Astrocyte (in vitro differentiated cells and primary cell): ENCODE measurements at regions not wholly inside any gene's neighbourhood (a gene's known extent, or its start where the extent isn't known, plus 50 kb on each side); places are given as distances from the start of the nearest gene placed in this dataset.

Experiments
- DNase-seq: peaks from one replicate; pipeline ENCODE4 v3.0.0-alpha.2; 2010; ENCODE audit warnings: low read depth
- FAIRE-seq: peaks from 2 replicates; lab custom pipeline; 2011; peaks lifted over from hg19 to GRCh38; lab: Jason Lieb, UNC
- H2AFZ ChIP-seq: 2 replicates; pipeline ENCODE4 v1.6.0; 2012; ENCODE audit warnings: low read depth, low read length, inconsistent platforms
- H3K27ac ChIP-seq: 2 replicates; pipeline ENCODE4 v1.5.1; 2011; ENCODE audit warnings: low read depth, low read length, inconsistent platforms
- H3K27me3 ChIP-seq: 2 replicates; pipeline ENCODE4 v1.6.0; 2011; ENCODE audit warnings: low read length, inconsistent platforms; ENCODE audit not compliant: insufficient read depth
- H3K36me3 ChIP-seq: 2 replicates; pipeline ENCODE4 v1.5.1; 2011; ENCODE audit warnings: low read length, inconsistent platforms; ENCODE audit not compliant: insufficient read depth
- H3K4me1 ChIP-seq: 2 replicates; pipeline ENCODE4 v1.5.1; 2011; ENCODE audit warnings: low read length, inconsistent platforms; ENCODE audit not compliant: insufficient read depth
- H3K4me2 ChIP-seq: 2 replicates; pipeline ENCODE4 v1.6.0; 2012; ENCODE audit warnings: low read length, inconsistent platforms
- H3K4me3 ChIP-seq: 2 replicates; pipeline ENCODE4 v1.5.1; 2011; ENCODE audit warnings: low read depth, mild to moderate bottlenecking, low read length, inconsistent platforms; ENCODE audit not compliant: insufficient read depth
- H3K79me2 ChIP-seq: 2 replicates; pipeline ENCODE4 v1.6.0; 2012; ENCODE audit warnings: mild to moderate bottlenecking, low read length, inconsistent platforms; ENCODE audit not compliant: insufficient read depth
- H3K9ac ChIP-seq: 2 replicates; pipeline ENCODE4 v1.6.0; 2012; ENCODE audit warnings: mild to moderate bottlenecking, low read length, inconsistent platforms
- H3K9me3 ChIP-seq: 2 replicates; pipeline ENCODE4 v1.5.1; 2012; ENCODE audit warnings: low read depth, mild to moderate bottlenecking, low read length, inconsistent platforms; ENCODE audit not compliant: insufficient read depth
- H4K20me1 ChIP-seq: 2 replicates; pipeline ENCODE4 v1.6.0; 2012; ENCODE audit warnings: low read length, inconsistent platforms; ENCODE audit not compliant: insufficient read depth
- H3K27ac Mint-ChIP-seq: one replicate; pipeline ENCODE4 v1.8.0; 2021; ENCODE audit warnings: mild to moderate bottlenecking, mixed read lengths; ENCODE audit not compliant: unreplicated experiment
- H3K27me3 Mint-ChIP-seq: one replicate; pipeline ENCODE4 v1.8.0; 2021; ENCODE audit warnings: low read depth, mixed read lengths; ENCODE audit not compliant: unreplicated experiment
- H3K36me3 Mint-ChIP-seq: one replicate; pipeline ENCODE4 v1.8.0; 2021; ENCODE audit warnings: low read depth, mixed read lengths; ENCODE audit not compliant: unreplicated experiment
- H3K4me1 Mint-ChIP-seq: one replicate; pipeline ENCODE4 v1.8.0; 2021; ENCODE audit warnings: low read depth, mixed read lengths; ENCODE audit not compliant: unreplicated experiment
- H3K4me3 Mint-ChIP-seq: one replicate; pipeline ENCODE4 v1.8.0; 2021; ENCODE audit warnings: mild to moderate bottlenecking, moderate library complexity, mixed read lengths; ENCODE audit not compliant: unreplicated experiment
- H3K9me3 Mint-ChIP-seq: one replicate; pipeline ENCODE4 v1.8.0; 2021; ENCODE audit warnings: mild to moderate bottlenecking, mixed read lengths; ENCODE audit not compliant: unreplicated experiment
- CTCF ChIP-seq: IDR thresholded peaks from 2 replicates; pipeline ENCODE4 v1.5.1; 2011; ENCODE audit warnings: low read depth, mild to moderate bottlenecking, inconsistent platforms, low read length, moderate library complexity; ENCODE audit not compliant: insufficient read depth
- EZH2 ChIP-seq: IDR thresholded peaks from 2 replicates; pipeline ENCODE4 v1.6.1; 2012; ENCODE audit warnings: mild to moderate bottlenecking, low read length, inconsistent platforms; ENCODE audit not compliant: insufficient read depth

GRCh38 chr1:56081736-56082135, 497.6 kb downstream of the PLPP3 start:
- no peak overlapping the region for H3K4me2 ChIP-seq
- no peak overlapping the region for H3K27ac Mint-ChIP-seq
- H3K27me3 Mint-ChIP-seq = peaks cover 6% of the 10 kb centered on the region
- FAIRE-seq = no peak
- H2AFZ ChIP-seq = no peak overlapping the region
- H3K27ac ChIP-seq = no peak overlapping the region
- no peaks in the 10 kb centered on the region for H3K27me3 ChIP-seq
- no peak overlapping the region for H3K4me3 Mint-ChIP-seq
- no peak overlapping the region for H3K9ac ChIP-seq
- no peaks in the 10 kb centered on the region for H3K79me2 ChIP-seq
- no peak for TF ChIP-seq CTCF
- no peak for TF ChIP-seq EZH2
- DNase-seq = no peak
- no peak overlapping the region for H3K4me3 ChIP-seq
- H4K20me1 ChIP-seq = no peaks in the 10 kb centered on the region
- no peaks in the 10 kb centered on the region for H3K4me1 Mint-ChIP-seq
- H3K4me1 ChIP-seq = no peaks in the 10 kb centered on the region
- no peaks in the 10 kb centered on the region for H3K36me3 ChIP-seq
- no peaks in the 10 kb centered on the region for H3K36me3 Mint-ChIP-seq
- H3K9me3 Mint-ChIP-seq = peaks cover 1% of the 10 kb centered on the region
- H3K9me3 ChIP-seq = no peaks in the 10 kb centered on the region

DNA sequence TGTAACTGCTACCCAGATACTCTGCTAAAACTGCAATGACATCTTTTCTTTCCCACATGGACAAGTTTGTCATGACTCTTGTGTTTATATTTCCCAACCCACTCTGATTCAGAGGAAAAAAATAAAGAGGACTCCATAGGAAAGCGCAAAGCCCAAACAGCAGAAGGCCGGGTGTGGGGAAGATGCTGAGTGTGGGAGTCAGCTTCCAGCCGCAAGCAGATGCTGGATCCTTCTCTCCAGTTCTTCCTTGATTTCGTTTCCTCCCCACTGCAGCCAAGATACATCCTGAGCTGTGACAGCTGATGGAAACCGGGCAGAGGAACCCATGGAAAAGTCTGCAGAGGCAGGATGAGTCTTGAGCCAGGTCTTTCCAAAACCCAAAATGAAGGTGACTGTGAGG, 498.2 kb downstream of the PLPP3 start:
- H3K36me3 Mint-ChIP-seq = no peaks in the 10 kb centered on the region
- H3K36me3 ChIP-seq = no peaks in the 10 kb centered on the region
- H3K27me3 Mint-ChIP-seq = peaks cover 6% of the 10 kb centered on the region
- H3K27me3 ChIP-seq = no peaks in the 10 kb centered on the region
- no peaks in the 10 kb centered on the region for H3K4me1 Mint-ChIP-seq
- H3K4me1 ChIP-seq = no peaks in the 10 kb centered on the region
- H4K20me1 ChIP-seq = no peaks in the 10 kb centered on the region
- FAIRE-seq = peak; percentile 32
- H3K79me2 ChIP-seq = no peaks in the 10 kb centered on the region
- H3K4me2 ChIP-seq = no peak overlapping the region
- H3K9me3 Mint-ChIP-seq = peaks cover 1% of the 10 kb centered on the region
- TF ChIP-seq EZH2 (no peak), CTCF (no peak)
- H3K4me3 ChIP-seq = no peak overlapping the region
- no peak overlapping the region for H3K9ac ChIP-seq
- H2AFZ ChIP-seq = no peak overlapping the region
- no peak overlapping the region for H3K4me3 Mint-ChIP-seq
- no peak overlapping the region for H3K27ac ChIP-seq
- no peak overlapping the region for H3K27ac Mint-ChIP-seq
- DNase-seq = no peak
- H3K9me3 ChIP-seq = no peaks in the 10 kb centered on the region

DNA sequence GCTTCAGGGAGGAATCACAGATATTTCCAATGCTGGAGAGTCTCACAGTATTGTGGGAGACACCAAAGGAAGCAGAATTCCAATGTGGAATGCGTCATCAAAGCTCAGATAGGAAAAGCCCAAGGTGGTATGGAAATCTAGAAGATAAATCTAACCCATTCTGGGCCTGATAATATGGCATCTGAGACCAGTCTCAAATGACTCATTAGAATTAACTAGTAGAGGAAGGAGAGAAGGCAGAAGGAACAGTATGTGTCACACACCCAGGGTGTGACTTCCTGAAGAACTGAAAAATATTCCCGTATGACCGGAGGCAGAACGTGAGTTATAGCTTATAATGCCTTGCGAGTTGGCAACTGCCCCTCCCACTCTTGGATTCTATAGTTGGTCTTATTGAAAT, 499.2 kb downstream of the PLPP3 start:
- Histone ChIP-seq H3K9ac (no peak overlapping the region), H2AFZ (no peak overlapping the region), H3K36me3 (no peaks in the 10 kb centered on the region), H3K4me2 (no peak overlapping the region), H3K79me2 (no peaks in the 10 kb centered on the region), H3K4me3 (no peak overlapping the region), H4K20me1 (no peaks in the 10 kb centered on the region), H3K27ac (no peak overlapping the region), H3K9me3 (no peaks in the 10 kb centered on the region), H3K4me1 (no peaks in the 10 kb centered on the region), H3K27me3 (no peaks in the 10 kb centered on the region)
- Mint-ChIP-seq H3K4me1 (no peaks in the 10 kb centered on the region), H3K27ac (no peak overlapping the region), H3K27me3 (peaks cover 6% of the 10 kb centered on the region), H3K36me3 (no peaks in the 10 kb centered on the region), H3K9me3 (peaks cover 1% of the 10 kb centered on the region), H3K4me3 (no peak overlapping the region)
- DNase-seq (no peak), FAIRE-seq (no peak)
- TF ChIP-seq EZH2 (no peak), CTCF (no peak)
